ENCODE measurements at regions not wholly inside any gene's neighbourhood (a gene's known extent, or its start where the extent isn't known, plus 50 kb on each side); places are given as distances from the start of the nearest gene placed in this dataset.
A peak's percentile ranks its signal among the peaks of the same experiment; 100 is the strongest.

DNA sequence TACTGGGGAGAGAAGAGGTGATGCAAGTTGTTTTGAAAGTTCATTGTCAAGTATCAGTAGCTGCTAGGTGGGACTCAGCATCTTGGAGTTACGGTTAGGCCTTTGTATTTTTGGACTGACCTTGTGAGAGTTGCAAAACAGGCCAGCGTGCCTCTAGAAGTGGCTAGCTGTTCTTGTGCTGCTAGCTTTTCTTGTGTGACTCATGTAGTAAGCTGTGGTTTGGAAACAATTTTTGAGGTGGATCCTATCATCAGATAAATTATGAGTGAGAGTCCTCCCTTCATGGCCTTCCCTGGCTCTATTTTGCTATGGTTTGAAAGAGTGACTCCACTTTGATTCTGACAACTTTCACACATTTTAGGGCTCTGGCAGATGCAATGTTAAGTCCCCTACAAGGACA lies 409.2 kb upstream of the HS6ST1 start:
- peaks cover 0 to 5% (median 0%) of the 10 kb centered on the region in 3 donors for H3K27me3 Mint-ChIP-seq (ENCODE audit: low read depth in 3 of 3)
- DNase-seq: no peak
- peak overlapping the region in 2 of 6 donors; percentile 17 to 29 for H3K27ac Mint-ChIP-seq

GRCh38 chr2:128729051-128729450 lies 410.4 kb upstream of the HS6ST1 start:
- no peak for DNase-seq
- no peak overlapping the region for H3K4me3 Mint-ChIP-seq
- H3K9me3 Mint-ChIP-seq: peaks cover 0 to 4% (median 1%) of the 10 kb centered on the region in 6 donors
- H3K27me3 Mint-ChIP-seq (ENCODE audit: low read depth in 3 of 3): peaks cover 0 to 5% (median 0%) of the 10 kb centered on the region in 3 donors
- peaks cover 7 to 27% of the 10 kb centered on the region in 2 donors for H3K4me1 Mint-ChIP-seq
- H3K27ac Mint-ChIP-seq: no peak overlapping the region
- H3K36me3 Mint-ChIP-seq: peaks cover 0 to 3% (median 0%) of the 10 kb centered on the region in 3 donors

More for the DNA sequence above, 409.2 kb upstream of the HS6ST1 start:
- Mint-ChIP-seq H3K4me3 (no peak overlapping the region), H3K9me3 (peaks cover 0 to 4% (median 1%) of the 10 kb centered on the region in 6 donors), H3K4me1 (peaks cover 7 to 27% of the 10 kb centered on the region in 2 donors), H3K36me3 (peaks cover 0 to 3% (median 0%) of the 10 kb centered on the region in 3 donors)

DNA sequence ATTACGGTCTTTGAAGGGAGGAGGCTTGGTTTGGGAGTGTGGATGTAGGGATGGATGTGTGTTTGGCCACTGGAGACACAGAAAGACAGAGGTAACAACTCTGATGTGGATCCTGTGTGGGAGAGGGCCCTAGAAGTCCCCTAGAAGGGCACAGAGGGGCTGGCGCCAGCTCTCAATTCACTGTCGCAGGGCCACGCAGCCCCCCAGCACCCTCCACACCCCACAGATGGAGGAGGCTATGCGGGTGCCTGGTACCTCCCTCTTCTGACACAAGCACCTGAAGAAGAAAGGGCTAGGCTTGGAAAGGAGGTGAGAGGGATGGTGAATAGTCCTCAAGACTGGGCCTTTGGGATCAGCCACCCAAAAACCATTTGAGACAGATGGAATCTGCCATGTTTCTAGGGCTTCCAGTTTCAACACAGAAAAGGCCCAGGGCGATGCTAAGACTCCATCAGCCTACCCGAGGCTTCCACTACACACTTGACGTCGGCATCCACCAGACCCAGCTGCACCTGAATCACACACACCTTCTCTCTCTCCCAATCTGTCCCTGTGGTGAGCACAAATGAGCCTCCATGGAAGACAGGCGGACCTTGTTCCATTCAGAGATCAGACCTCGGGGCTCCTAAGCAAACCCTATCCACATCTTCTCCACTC lies 413.5 kb upstream of the HS6ST1 start:
- Mint-ChIP-seq H3K36me3 (peaks cover 0 to 3% (median 0%) of the 10 kb centered on the region in 3 donors), H3K9me3 (peaks cover 0 to 4% (median 1%) of the 10 kb centered on the region in 6 donors), H3K27me3 (ENCODE audit: low read depth in 3 of 3) (peaks cover 2 to 7% (median 5%) of the 10 kb centered on the region in 3 donors), H3K27ac (no peak overlapping the region), H3K4me3 (no peak overlapping the region), H3K4me1 (peaks cover 15 to 25% of the 10 kb centered on the region in 2 donors)
- DNase-seq: no peak

- DNase-seq: no peak
- H3K27ac Mint-ChIP-seq: no peak overlapping the region
- peaks cover 14 to 17% of the 10 kb centered on the region in 2 donors for H3K4me1 Mint-ChIP-seq
- peaks cover 0 to 4% (median 1%) of the 10 kb centered on the region in 6 donors for H3K9me3 Mint-ChIP-seq
- no peak overlapping the region for H3K4me3 Mint-ChIP-seq
- peaks cover 0 to 3% (median 0%) of the 10 kb centered on the region in 3 donors for H3K36me3 Mint-ChIP-seq
- peaks cover 2 to 7% (median 5%) of the 10 kb centered on the region in 3 donors for H3K27me3 Mint-ChIP-seq (ENCODE audit: low read depth in 3 of 3)
Measured at GRCh38 chr2:128732976-128733431, 414.3 kb upstream of the HS6ST1 start.

DNA sequence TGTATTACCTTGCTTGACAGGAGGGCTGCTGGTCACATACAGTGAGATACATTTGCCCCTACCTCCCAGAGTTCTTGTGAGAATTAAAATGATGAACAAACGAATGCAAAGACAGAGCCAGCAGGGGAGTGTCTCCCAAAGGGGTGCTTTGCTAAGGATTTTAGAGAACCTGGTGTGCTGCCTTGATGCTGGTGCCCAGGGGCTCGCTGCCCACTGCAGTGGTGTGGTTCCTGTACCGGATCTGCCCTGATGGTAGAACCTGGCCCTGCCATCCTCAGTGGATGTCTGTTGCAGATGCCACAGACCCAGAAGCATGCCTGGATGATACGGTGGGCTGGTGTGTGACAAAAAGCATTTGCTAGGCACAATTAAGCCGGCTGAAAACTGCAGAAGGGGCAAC lies 414.8 kb upstream of the HS6ST1 start:
- H3K36me3 Mint-ChIP-seq: peaks cover 0 to 3% (median 0%) of the 10 kb centered on the region in 3 donors
- peaks cover 11 to 12% of the 10 kb centered on the region in 2 donors for H3K4me1 Mint-ChIP-seq
- H3K4me3 Mint-ChIP-seq: no peak overlapping the region
- peaks cover 2 to 7% (median 6%) of the 10 kb centered on the region in 3 donors for H3K27me3 Mint-ChIP-seq (ENCODE audit: low read depth in 3 of 3)
- H3K9me3 Mint-ChIP-seq: peaks cover 0 to 4% (median 1%) of the 10 kb centered on the region in 6 donors
- no peak for DNase-seq
- H3K27ac Mint-ChIP-seq: no peak overlapping the region

- Mint-ChIP-seq H3K36me3 (no peaks in the 10 kb centered on the region), H3K27ac (no peak overlapping the region), H3K4me1 (peaks cover 11 to 12% of the 10 kb centered on the region in 2 donors), H3K4me3 (peak overlapping the region in 3 of 5 donors; percentile 18 to 48 (median 46)), H3K27me3 (ENCODE audit: low read depth in 3 of 3) (peaks cover 4 to 7% (median 4%) of the 10 kb centered on the region in 3 donors), H3K9me3 (no peaks in the 10 kb centered on the region)
- no peak for DNase-seq
Measured at GRCh38 chr2:128734521-128735295, 416.0 kb upstream of the HS6ST1 start.

GRCh38 chr2:128735296-128735960 lies 416.8 kb upstream of the HS6ST1 start:
- H3K27ac Mint-ChIP-seq: no peak overlapping the region
- H3K27me3 Mint-ChIP-seq (ENCODE audit: low read depth in 3 of 3): peaks cover 4 to 7% (median 4%) of the 10 kb centered on the region in 3 donors
- peak overlapping the region in 1 of 5 donors; percentile 46 for H3K4me3 Mint-ChIP-seq
- no peaks in the 10 kb centered on the region for H3K36me3 Mint-ChIP-seq
- peaks cover 11 to 12% of the 10 kb centered on the region in 2 donors for H3K4me1 Mint-ChIP-seq
- H3K9me3 Mint-ChIP-seq: no peaks in the 10 kb centered on the region
- no peak for DNase-seq

DNA sequence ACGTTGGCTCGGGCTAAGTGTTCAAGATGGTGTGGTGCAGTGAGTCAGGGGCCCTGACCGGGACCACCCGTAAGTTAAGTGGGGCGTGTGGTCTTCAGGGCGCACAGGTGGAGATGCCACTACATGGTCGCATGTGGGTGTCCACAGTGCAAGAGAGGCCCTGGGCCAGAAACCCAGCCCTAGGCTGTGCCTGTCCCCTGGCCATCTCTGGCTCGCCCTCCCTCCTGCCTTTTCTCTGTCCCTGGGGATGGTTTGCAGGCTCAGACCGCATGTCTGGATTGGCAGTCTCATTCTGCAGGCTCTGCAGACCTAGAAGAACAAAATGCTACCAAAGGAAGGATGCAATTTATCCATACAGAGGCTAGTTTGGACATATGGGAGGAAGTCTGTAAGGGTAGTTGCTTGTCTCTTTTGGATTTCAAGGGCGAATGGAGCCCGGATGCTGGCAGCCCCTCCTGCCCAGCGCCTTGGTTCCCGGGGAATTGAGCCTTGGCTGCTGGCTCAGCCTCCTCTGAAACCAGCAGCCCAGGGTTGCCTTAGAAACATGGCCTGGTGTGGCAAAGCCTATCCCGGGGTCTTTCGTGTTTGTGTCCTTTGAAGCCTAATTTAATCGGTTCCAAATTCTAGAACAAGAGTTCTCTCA lies 417.5 kb upstream of the HS6ST1 start:
- no peaks in the 10 kb centered on the region for H3K36me3 Mint-ChIP-seq
- H3K27me3 Mint-ChIP-seq (ENCODE audit: low read depth in 3 of 3): peaks cover 4 to 10% (median 4%) of the 10 kb centered on the region in 3 donors
- no peak overlapping the region for H3K27ac Mint-ChIP-seq
- DNase-seq: no peak
- H3K9me3 Mint-ChIP-seq: no peaks in the 10 kb centered on the region
- peak overlapping the region; percentile 45 to 80 (median 63) for H3K4me3 Mint-ChIP-seq
- peaks cover 11 to 12% of the 10 kb centered on the region in 2 donors for H3K4me1 Mint-ChIP-seq

DNA sequence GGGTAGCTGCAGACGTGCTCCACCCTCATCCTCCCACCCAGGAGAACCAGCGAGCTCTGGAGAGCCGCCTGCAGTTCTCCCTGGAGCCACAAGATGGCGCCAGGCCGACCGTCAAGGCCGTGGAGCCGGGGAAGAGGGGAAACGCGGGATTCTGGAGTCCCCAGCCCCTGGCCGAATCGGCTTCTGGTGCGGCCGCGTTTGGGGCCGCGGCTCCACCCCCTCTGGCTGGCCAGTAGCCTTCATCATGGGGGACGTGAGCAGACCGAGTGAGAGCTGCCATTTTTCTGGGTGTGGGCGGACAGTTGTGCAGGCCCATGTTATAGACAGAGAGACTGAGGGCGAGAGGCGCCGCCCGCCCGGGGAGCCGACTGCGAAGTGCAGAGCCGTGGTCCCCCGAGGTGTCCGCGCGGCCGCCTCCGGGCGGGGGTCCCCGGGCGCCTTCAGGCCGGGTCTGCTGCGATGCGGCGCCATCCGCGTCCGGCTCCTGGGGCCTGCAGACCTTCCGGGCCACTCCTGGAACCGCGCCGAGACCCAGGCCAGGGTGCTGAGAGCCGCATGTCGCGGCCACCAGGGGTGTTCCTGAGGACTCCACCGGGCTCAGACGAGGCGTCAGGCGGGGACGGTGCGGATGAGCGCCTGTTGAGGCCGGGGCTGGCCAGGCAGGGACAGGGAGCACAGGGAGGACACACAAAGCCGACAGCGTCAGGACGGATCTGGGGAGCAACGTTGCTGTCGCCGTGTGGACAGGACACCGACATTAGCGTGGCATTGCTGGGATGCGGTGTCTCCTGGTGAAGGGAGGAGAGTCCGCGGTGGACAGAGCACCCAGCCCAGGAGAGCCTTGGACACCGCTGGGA lies 418.2 kb upstream of the HS6ST1 start:
- Mint-ChIP-seq H3K36me3 (no peaks in the 10 kb centered on the region), H3K4me3 (peak overlapping the region; percentile 45 to 80 (median 63)), H3K9me3 (no peaks in the 10 kb centered on the region), H3K4me1 (peaks cover 11 to 12% of the 10 kb centered on the region in 2 donors), H3K27me3 (ENCODE audit: low read depth in 3 of 3) (peaks cover 4 to 10% (median 4%) of the 10 kb centered on the region in 3 donors), H3K27ac (no peak overlapping the region)
- DNase-seq: peak; percentile 40 to 56 (median 48)

- Mint-ChIP-seq H3K36me3 (no peaks in the 10 kb centered on the region), H3K4me1 (peaks cover 11 to 12% of the 10 kb centered on the region in 2 donors), H3K4me3 (peak overlapping the region in 2 of 5 donors; percentile 8 to 56), H3K27me3 (ENCODE audit: low read depth in 3 of 3) (peaks cover 2 to 10% (median 4%) of the 10 kb centered on the region in 3 donors), H3K27ac (no peak overlapping the region), H3K9me3 (no peaks in the 10 kb centered on the region)
- no peak for DNase-seq
Measured at GRCh38 chr2:128737546-128737826, 418.8 kb upstream of the HS6ST1 start.

DNA sequence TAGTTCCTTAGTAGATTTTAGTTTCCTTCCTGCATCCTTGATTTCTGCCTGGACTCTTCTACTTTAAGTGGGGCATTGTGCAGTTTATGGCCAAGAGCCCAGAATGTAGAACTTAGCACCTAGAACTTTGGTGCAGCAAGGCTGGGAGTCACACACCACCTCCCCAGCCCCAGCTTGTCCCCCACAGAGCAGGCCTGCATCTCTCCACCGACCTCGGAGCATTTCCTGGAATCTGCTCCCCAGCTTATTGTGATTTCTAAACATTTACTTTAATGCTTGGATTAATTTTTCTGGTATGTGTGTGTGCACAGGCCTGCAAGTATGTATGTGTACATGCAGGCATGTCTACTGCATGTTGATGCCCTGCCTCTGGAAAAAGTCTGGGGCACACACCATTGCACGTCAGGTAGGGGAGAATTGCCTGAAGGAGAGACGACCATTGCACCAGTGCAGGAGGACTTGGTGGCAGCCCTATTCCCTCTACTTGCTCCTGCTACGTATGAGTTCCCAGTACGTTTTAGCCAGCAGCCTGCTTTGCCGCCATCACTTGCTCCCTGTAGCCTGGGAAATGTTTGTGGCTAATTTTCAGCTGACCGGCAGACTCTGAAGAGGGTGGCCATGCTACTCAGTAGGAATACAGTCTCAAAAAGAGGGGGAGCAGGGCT lies 419.9 kb upstream of the HS6ST1 start:
- H3K4me3 Mint-ChIP-seq: no peak overlapping the region
- no peaks in the 10 kb centered on the region for H3K9me3 Mint-ChIP-seq
- H3K36me3 Mint-ChIP-seq: no peaks in the 10 kb centered on the region
- peaks cover 1 to 10% (median 4%) of the 10 kb centered on the region in 3 donors for H3K27me3 Mint-ChIP-seq (ENCODE audit: low read depth in 3 of 3)
- no peak for DNase-seq
- H3K4me1 Mint-ChIP-seq: peaks cover 11 to 12% of the 10 kb centered on the region in 2 donors
- H3K27ac Mint-ChIP-seq: no peak overlapping the region

GRCh38 chr2:128742467-128742866 lies 423.8 kb upstream of the HS6ST1 start:
- Mint-ChIP-seq H3K4me1 (peaks cover 0 to 1% of the 10 kb centered on the region in 2 donors), H3K27ac (no peak overlapping the region), H3K9me3 (no peaks in the 10 kb centered on the region), H3K4me3 (no peak overlapping the region), H3K27me3 (ENCODE audit: low read depth in 3 of 3) (peaks cover 1 to 3% (median 2%) of the 10 kb centered on the region in 3 donors), H3K36me3 (no peaks in the 10 kb centered on the region)
- no peak for DNase-seq
